B cell (primary cell): ENCODE measurements at regions not wholly inside any gene's neighbourhood (a gene's known extent, or its start where the extent isn't known, plus 50 kb on each side); places are given as distances from the start of the nearest gene placed in this dataset.

Source experiments
- ATAC-seq: fragments of 200-7000 bp; cut with Tn5 transposase; one replicate; pipeline ENCODE4 v1.10.0; 2021; ENCODE audit warnings: low read depth, mild to moderate bottlenecking, moderate number of reproducible peaks, moderate library complexity
- CTCF ChIA-PET: fragments of 350-600 bp; sonication (Branson Sonifier 250); formaldehyde crosslinking; loops from one replicate; lab custom pipeline; 2021; ENCODE audit warnings: antibody characterized with exemption, inconsistent platforms; lab: Charles Lee
- POLR2A ChIA-PET: fragments of 350-600 bp; sonication (Branson Sonifier 250); formaldehyde crosslinking; loops from one replicate; lab custom pipeline; 2021; ENCODE audit warnings: antibody characterized with exemption; lab: Charles Lee
- DNase-seq: peaks from one replicate; pipeline ENCODE4 v3.0.0; 2013
- H2AFZ ChIP-seq: 2 replicates; pipeline ENCODE4 v1.6.1; 2012; ENCODE audit warnings: mild to moderate bottlenecking, low read depth, low read length; ENCODE audit not compliant: insufficient read depth, poor library complexity, severe bottlenecking
- H3K27ac ChIP-seq, 2 donors: 1 replicate in 1 of 2; 2 replicates in 1 of 2; pipeline ENCODE4 v1.5.1; 2012 to 2013; ENCODE audit warnings: low read length in 2 of 2, mild to moderate bottlenecking in 2 of 2, moderate library complexity in 1 of 2
- H3K27me3 ChIP-seq, 4 experiments: fragments of 200-600 bp in 1 of 4; sonication (generic) in 1 of 4; replicated peaks in 1 of 4; 1 replicate in 2 of 4; 2 replicates in 2 of 4; pipeline versions ENCODE4 v1.6.1 to v1.7.0; 2013 to 2016; ENCODE audit warnings: low read length in 3 of 4, mild to moderate bottlenecking in 2 of 4, mixed read lengths in 1 of 4, moderate library complexity in 1 of 4; ENCODE audit not compliant: insufficient read depth in 4 of 4, control insufficient read depth in 3 of 4; ENCODE audit errors: control extremely low read depth in 1 of 4
- H3K36me3 ChIP-seq, 2 experiments: replicated peaks in 1 of 2; 1 replicate in 1 of 2; 2 replicates in 1 of 2; pipeline versions ENCODE4 v1.6.1 to v1.7.1; 2013; ENCODE audit warnings: low read length in 1 of 2; ENCODE audit not compliant: insufficient read depth in 2 of 2, control insufficient read depth in 1 of 2; ENCODE audit errors: control extremely low read depth in 1 of 2, extremely low read depth in 1 of 2
- H3K4me1 ChIP-seq, 2 donors: fragments of 200-600 bp in 1 of 2; sonication (generic) in 1 of 2; 1 replicate in 1 of 2; 2 replicates in 1 of 2; pipeline versions ENCODE4 v1.5.1 to v1.6.1; 2013 to 2017; ENCODE audit warnings: low read length in 2 of 2; ENCODE audit not compliant: control insufficient read depth in 2 of 2, insufficient read depth in 2 of 2
- H3K4me2 ChIP-seq: replicated peaks from 2 replicates; pipeline ENCODE3; 2012; ENCODE audit warnings: mild to moderate bottlenecking, low read depth, low read length; ENCODE audit not compliant: poor library complexity, severe bottlenecking
- H3K4me3 ChIP-seq, 5 experiments: fragments of 200-600 bp in 1 of 5; sonication (generic) in 1 of 5; 1 replicate in 3 of 5; 2 replicates in 2 of 5; pipeline versions ENCODE4 v1.5.1 to v1.7.0; 2011 to 2016; ENCODE audit warnings: low read length in 4 of 5, mild to moderate bottlenecking in 4 of 5, low read depth in 2 of 5, control low read depth in 1 of 5, moderate library complexity in 1 of 5; ENCODE audit not compliant: insufficient read depth in 1 of 5; ENCODE audit errors: control extremely low read depth in 1 of 5, extremely low read depth in 1 of 5
- H3K79me2 ChIP-seq: fragments of 200-600 bp; sonication (generic); one replicate; pipeline ENCODE4 v1.6.0; 2016; ENCODE audit warnings: low read length; ENCODE audit not compliant: control insufficient read depth, insufficient read depth
- H3K9ac ChIP-seq: fragments of 200-600 bp; sonication (generic); 2 replicates; pipeline ENCODE4 v1.6.1; 2017; ENCODE audit warnings: mild to moderate bottlenecking, low read length, moderate library complexity
- H3K9me3 ChIP-seq, 3 donors: one replicate each; pipeline versions ENCODE4 v1.6.1 to v1.7.1; 2013; ENCODE audit warnings: low read length in 2 of 3; ENCODE audit not compliant: control insufficient read depth in 2 of 3, insufficient read depth in 1 of 3; ENCODE audit errors: control extremely low read depth in 1 of 3
- H4K20me1 ChIP-seq: 2 replicates; pipeline ENCODE4 v1.6.0; 2012; ENCODE audit warnings: mild to moderate bottlenecking, low read length; ENCODE audit not compliant: insufficient read depth, control insufficient read depth, poor library complexity, severe bottlenecking
- H3K27ac Mint-ChIP-seq: one replicate; pipeline ENCODE4 v1.8.0; 2021; ENCODE audit warnings: mixed read lengths
- H3K27me3 Mint-ChIP-seq: one replicate; pipeline ENCODE4 v1.8.0; 2021; ENCODE audit warnings: mixed read lengths
- H3K4me1 Mint-ChIP-seq: one replicate; pipeline ENCODE4 v1.8.0; 2021; ENCODE audit warnings: mixed read lengths
- H3K4me3 Mint-ChIP-seq: one replicate; pipeline ENCODE4 v1.8.0; 2021; ENCODE audit warnings: mixed read lengths
- H3K9me3 Mint-ChIP-seq: one replicate; pipeline ENCODE4 v1.8.0; 2022; ENCODE audit warnings: mixed read lengths; ENCODE audit not compliant: insufficient read depth
- CTCF ChIP-seq: fragments of 200-600 bp; IDR thresholded peaks from one replicate; pipeline ENCODE4 v1.8.0; 2022; ENCODE audit warnings: antibody characterized with exemption, mild to moderate bottlenecking
- EZH2 ChIP-seq: IDR thresholded peaks from 2 replicates; pipeline ENCODE4 v1.6.1; 2012; ENCODE audit warnings: borderline replicate concordance, low read depth, mild to moderate bottlenecking, moderate library complexity, low read length; ENCODE audit not compliant: insufficient read depth, poor library complexity, severe bottlenecking
- WGBS: methylation state at CpG from one replicate; pipeline ENCODE4 v1.1.5; 2013; ENCODE audit warnings: missing lambda C conversion rate; ENCODE audit not compliant: insufficient coverage; 5-methylcytosine and 5-hydroxymethylcytosine counted together
- intact Hi-C: fragments of 100-400 bp; cut with micrococcal nuclease; formaldehyde crosslinking; loops from one replicate; pipeline ENCODE4 v1.10.0; 2022

GRCh38 chr11:112785149-112785548 is 176.1 kb upstream of the NCAM1 start:
- POLR2A ChIA-PET = no interaction called here
- Histone ChIP-seq H3K4me3 (no peak overlapping the region), H3K9me3 (peaks cover 0 to 3% (median 0%) of the 10 kb centered on the region in 3 donors), H3K36me3 (no peaks in the 10 kb centered on the region), H3K4me2 (no peak overlapping the region), H3K27me3 (no peaks in the 10 kb centered on the region), H3K9ac (no peak overlapping the region), H3K4me1 (no peaks in the 10 kb centered on the region), H3K79me2 (no peaks in the 10 kb centered on the region), H3K27ac (no peak overlapping the region), H4K20me1 (no peaks in the 10 kb centered on the region), H2AFZ (no peak overlapping the region)
- TF ChIP-seq CTCF (no peak), EZH2 (no peak)
- Mint-ChIP-seq H3K9me3 (no peaks in the 10 kb centered on the region), H3K27ac (no peak overlapping the region), H3K4me1 (no peaks in the 10 kb centered on the region), H3K27me3 (peaks cover 10% of the 10 kb centered on the region), H3K4me3 (no peak overlapping the region)
- DNase-seq (no peak), ATAC-seq (no peak)
- intact Hi-C loops = no loop called here
- CTCF ChIA-PET = no interaction called here
- WGBS = 38% methylated on average over 7 of the region's 7 CpGs

- H3K27ac ChIP-seq = no peak overlapping the region
- Mint-ChIP-seq H3K27ac (no peak overlapping the region), H3K27me3 (peaks cover 10% of the 10 kb centered on the region), H3K9me3 (no peaks in the 10 kb centered on the region), H3K4me1 (no peaks in the 10 kb centered on the region), H3K4me3 (no peak overlapping the region)
- H3K4me3 ChIP-seq = no peak overlapping the region
- ATAC-seq = no peak
- H3K79me2 ChIP-seq = no peaks in the 10 kb centered on the region
- no peak overlapping the region for H3K4me2 ChIP-seq
- H3K9me3 ChIP-seq = peaks cover 0 to 3% (median 0%) of the 10 kb centered on the region in 3 donors
- intact Hi-C loops = no loop called here
- no peaks in the 10 kb centered on the region for H3K36me3 ChIP-seq
- no peaks in the 10 kb centered on the region for H3K27me3 ChIP-seq
- TF ChIP-seq CTCF = no peak
- no peak for TF ChIP-seq EZH2
- POLR2A ChIA-PET = no interaction called here
- WGBS = 59% methylated on average over 2 of the region's 3 CpGs
- no peak overlapping the region for H3K9ac ChIP-seq
- CTCF ChIA-PET = no interaction called here
- H4K20me1 ChIP-seq = no peaks in the 10 kb centered on the region
- DNase-seq = no peak
- H3K4me1 ChIP-seq = no peaks in the 10 kb centered on the region
- no peak overlapping the region for H2AFZ ChIP-seq
Measured at GRCh38 chr11:112785719-112786118, 175.5 kb upstream of the NCAM1 start.
